ENCODE measurements at regions not wholly inside any gene's neighbourhood (a gene's known extent, or its start where the extent isn't known, plus 50 kb on each side); places are given as distances from the start of the nearest gene placed in this dataset.

GRCh38 chr17:77744066-77744988, 214.2 kb upstream of the TNRC6C start:
- no peak overlapping the region for H3K4me3 Mint-ChIP-seq
- peak overlapping the region; percentile 93 for H3K27ac Mint-ChIP-seq
- H3K27me3 Mint-ChIP-seq (ENCODE audit: low read depth, poor library complexity) = peaks cover 24% of the 10 kb centered on the region
- no peak for DNase-seq
- no peak for TF ChIP-seq CTCF (IDR thresholded peaks at IDR 0.05)
- H3K4me1 Mint-ChIP-seq = peaks cover 37% of the 10 kb centered on the region
- peaks cover 5% of the 10 kb centered on the region for H3K36me3 Mint-ChIP-seq (ENCODE audit: low read depth)
- peaks cover 29% of the 10 kb centered on the region for H3K9me3 Mint-ChIP-seq

GRCh38 chr17:77745702-77746101, 212.8 kb upstream of the TNRC6C start:
- peaks cover 20% of the 10 kb centered on the region for H3K27me3 Mint-ChIP-seq (ENCODE audit: low read depth, poor library complexity)
- peaks cover 37% of the 10 kb centered on the region for H3K4me1 Mint-ChIP-seq
- DNase-seq = no peak
- H3K4me3 Mint-ChIP-seq = no peak overlapping the region
- peaks cover 5% of the 10 kb centered on the region for H3K36me3 Mint-ChIP-seq (ENCODE audit: low read depth)
- no peak overlapping the region for H3K27ac Mint-ChIP-seq
- TF ChIP-seq CTCF (IDR thresholded peaks at IDR 0.05) = no peak
- H3K9me3 Mint-ChIP-seq = peaks cover 23% of the 10 kb centered on the region

GRCh38 chr17:77746393-77746792, 212.1 kb upstream of the TNRC6C start:
- Mint-ChIP-seq H3K36me3 (ENCODE audit: low read depth) (peaks cover 5% of the 10 kb centered on the region), H3K27ac (no peak overlapping the region), H3K27me3 (ENCODE audit: low read depth, poor library complexity) (peaks cover 15% of the 10 kb centered on the region), H3K4me1 (peaks cover 37% of the 10 kb centered on the region), H3K4me3 (no peak overlapping the region), H3K9me3 (peaks cover 19% of the 10 kb centered on the region)
- TF ChIP-seq CTCF (IDR thresholded peaks at IDR 0.05) = no peak
- no peak for DNase-seq

- Mint-ChIP-seq H3K4me1 (peaks cover 37% of the 10 kb centered on the region), H3K27me3 (ENCODE audit: low read depth, poor library complexity) (peaks cover 15% of the 10 kb centered on the region), H3K36me3 (ENCODE audit: low read depth) (peaks cover 5% of the 10 kb centered on the region), H3K4me3 (no peak overlapping the region), H3K27ac (peak overlapping the region; percentile 59), H3K9me3 (peaks cover 19% of the 10 kb centered on the region)
- TF ChIP-seq CTCF (IDR thresholded peaks at IDR 0.05) = no peak
- DNase-seq = no peak
These were observed 211.5 kb upstream of the TNRC6C start for GRCh38 chr17:77746896-77747554.

- Mint-ChIP-seq H3K36me3 (ENCODE audit: low read depth) (peaks cover 5% of the 10 kb centered on the region), H3K27me3 (ENCODE audit: low read depth, poor library complexity) (peaks cover 17% of the 10 kb centered on the region), H3K9me3 (peaks cover 15% of the 10 kb centered on the region), H3K27ac (peak overlapping the region; percentile 95), H3K4me1 (peaks cover 37% of the 10 kb centered on the region), H3K4me3 (peak overlapping the region; percentile 35)
- DNase-seq = no peak
- no peak for TF ChIP-seq CTCF (IDR thresholded peaks at IDR 0.05)
These were observed 210.1 kb upstream of the TNRC6C start for GRCh38 chr17:77748436-77748835.
